ENCODE measurements at regions not wholly inside any gene's neighbourhood (a gene's known extent, or its start where the extent isn't known, plus 50 kb on each side); places are given as distances from the start of the nearest gene placed in this dataset.

- TF ChIP-seq CTCF (IDR thresholded peaks at IDR 0.05) = no peak
- H3K36me3 ChIP-seq = no peaks in the 10 kb centered on the region
- H3K4me3 ChIP-seq = no peak overlapping the region
- no peak for DNase-seq (ENCODE audit: low spot score)
- H3K27me3 ChIP-seq = no peaks in the 10 kb centered on the region
- H3K9me3 ChIP-seq = peaks cover 0 to 3% of the 10 kb centered on the region in 2 donors
- no peaks in the 10 kb centered on the region for H3K4me1 ChIP-seq
- no peak overlapping the region for H3K27ac ChIP-seq
Observed at GRCh38 chr7:138287549-138287948, 172.5 kb upstream of the TRIM24 start.

GRCh38 chr7:138289082-138289481, 171.0 kb upstream of the TRIM24 start:
- no peaks in the 10 kb centered on the region for H3K36me3 ChIP-seq
- no peak overlapping the region for H3K27ac ChIP-seq
- H3K27me3 ChIP-seq = no peaks in the 10 kb centered on the region
- no peak overlapping the region for H3K4me3 ChIP-seq
- no peaks in the 10 kb centered on the region for H3K4me1 ChIP-seq
- no peak for DNase-seq (ENCODE audit: low spot score)
- peaks cover 0 to 3% of the 10 kb centered on the region in 2 donors for H3K9me3 ChIP-seq
- no peak for TF ChIP-seq CTCF (IDR thresholded peaks at IDR 0.05)

- no peak overlapping the region for H3K27ac ChIP-seq
- H3K36me3 ChIP-seq = no peaks in the 10 kb centered on the region
- no peak for DNase-seq (ENCODE audit: low spot score)
- H3K4me1 ChIP-seq = no peaks in the 10 kb centered on the region
- TF ChIP-seq CTCF (IDR thresholded peaks at IDR 0.05) = no peak
- no peaks in the 10 kb centered on the region for H3K27me3 ChIP-seq
- no peak overlapping the region for H3K4me3 ChIP-seq
- H3K9me3 ChIP-seq = peaks cover 0 to 3% of the 10 kb centered on the region in 2 donors
Observed at GRCh38 chr7:138289864-138290263, 170.2 kb upstream of the TRIM24 start.

- Histone ChIP-seq H3K27ac (no peak overlapping the region), H3K36me3 (no peaks in the 10 kb centered on the region), H3K9me3 (peaks cover 0 to 3% of the 10 kb centered on the region in 2 donors), H3K27me3 (no peaks in the 10 kb centered on the region), H3K4me1 (no peaks in the 10 kb centered on the region), H3K4me3 (no peak overlapping the region)
- no peak for TF ChIP-seq CTCF (IDR thresholded peaks at IDR 0.05)
- no peak for DNase-seq (ENCODE audit: low spot score)
Observed at GRCh38 chr7:138292951-138293350, 167.1 kb upstream of the TRIM24 start.

- Histone ChIP-seq H3K9me3 (no peaks in the 10 kb centered on the region), H3K4me1 (no peaks in the 10 kb centered on the region), H3K27ac (no peak overlapping the region)
Observed at GRCh38 chr7:138295049-138295637, 164.9 kb upstream of the TRIM24 start.

More at GRCh38 chr7:138295049-138295637, 164.9 kb upstream of the TRIM24 start:
- Histone ChIP-seq H3K4me3 (no peak overlapping the region), H3K27me3 (no peaks in the 10 kb centered on the region), H3K36me3 (no peaks in the 10 kb centered on the region)
- TF ChIP-seq CTCF (IDR thresholded peaks at IDR 0.05) = no peak
- no peak for DNase-seq (ENCODE audit: low spot score)
